ENCODE measurements at regions not wholly inside any gene's neighbourhood (a gene's known extent, or its start where the extent isn't known, plus 50 kb on each side); places are given as distances from the start of the nearest gene placed in this dataset.

DNA sequence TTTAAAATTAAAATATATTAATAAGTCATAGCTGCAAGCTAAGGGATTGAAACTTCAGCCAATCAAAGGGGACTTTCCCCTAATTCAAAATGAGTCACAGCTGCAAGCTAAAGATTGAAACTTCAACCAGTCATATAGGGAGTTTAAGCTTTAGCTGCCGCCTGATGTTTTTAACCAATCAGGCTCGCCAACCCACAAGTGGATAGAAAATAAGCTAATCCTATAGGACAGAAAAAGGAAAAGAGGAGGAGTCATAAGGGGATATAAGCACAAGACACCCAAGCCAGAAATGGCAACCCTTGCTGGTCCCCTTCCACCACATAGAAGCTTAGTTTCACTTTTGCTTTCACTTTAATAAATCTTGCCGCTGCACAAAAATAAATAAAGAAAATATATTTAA, 1154.6 kb downstream of the GALC start:
- no peaks in the 10 kb centered on the region for H3K36me3 ChIP-seq
- no peaks in the 10 kb centered on the region for H3K4me1 ChIP-seq
- no peaks in the 10 kb centered on the region for H3K9me3 ChIP-seq
- DNase-seq: no peak
- TF ChIP-seq CTCF (IDR thresholded peaks at IDR 0.05): no peak
- no peak for TF ChIP-seq POLR2A (IDR thresholded peaks at IDR 0.05)
- H3K27ac ChIP-seq: no peak overlapping the region
- 74 to 92% methylated on average over 3 of the region's 3 CpGs for WGBS, 2 donors
- intact Hi-C loops (cut with DNase I): no loop called here
- no peaks in the 10 kb centered on the region for H3K27me3 ChIP-seq
- no peak overlapping the region for H3K4me3 ChIP-seq

DNA sequence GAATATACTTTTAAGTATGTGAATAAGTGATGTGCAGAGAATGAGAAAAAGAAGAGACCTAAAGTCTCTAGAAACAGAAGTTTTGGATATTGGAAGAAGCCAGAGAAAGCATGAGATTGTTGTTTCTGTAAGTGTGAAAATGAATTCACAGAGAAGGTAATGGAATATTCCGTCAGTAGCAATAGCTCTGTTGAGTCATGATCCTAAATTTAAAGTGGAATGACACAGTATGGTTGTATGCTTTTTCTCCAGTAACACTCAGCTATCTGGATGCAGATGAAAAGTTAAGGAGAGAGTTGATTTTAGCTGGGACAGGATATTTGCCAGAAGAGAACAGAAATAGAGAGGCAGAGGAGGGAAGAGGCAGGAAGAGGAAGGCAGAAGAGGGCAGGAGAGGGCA, 1166.3 kb downstream of the GALC start:
- 36 to 48% methylated on average over 1 of the region's 1 CpG for WGBS, 2 donors

DNA sequence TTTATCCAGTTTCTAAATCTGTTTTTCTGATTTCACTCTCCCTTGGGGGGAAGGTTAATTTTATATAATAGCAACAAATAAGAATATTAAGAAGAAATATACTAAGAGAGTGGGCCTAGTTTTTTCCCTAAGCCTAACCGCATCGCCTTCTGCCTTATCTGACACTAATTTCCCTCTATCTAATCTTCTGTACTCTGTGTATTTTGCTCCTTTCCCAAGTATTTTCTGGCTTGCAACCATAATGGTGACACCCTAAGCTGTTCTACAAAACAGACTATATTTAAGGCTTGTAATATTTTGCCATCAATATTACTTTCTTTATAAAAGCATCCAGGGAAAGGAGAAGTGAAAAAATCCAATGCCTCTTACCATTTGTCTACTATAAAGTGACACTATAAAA, 1168.8 kb downstream of the GALC start:
- intact Hi-C loops (cut with DNase I): no loop called here
- TF ChIP-seq CTCF (IDR thresholded peaks at IDR 0.05) (no peak), POLR2A (IDR thresholded peaks at IDR 0.05) (no peak)
- Histone ChIP-seq H3K27ac (no peak overlapping the region), H3K4me3 (no peak overlapping the region), H3K27me3 (no peaks in the 10 kb centered on the region), H3K4me1 (no peaks in the 10 kb centered on the region), H3K36me3 (no peaks in the 10 kb centered on the region), H3K9me3 (no peaks in the 10 kb centered on the region)
- WGBS, 2 donors: 82 to 87% methylated on average over 2 of the region's 2 CpGs
- no peak for DNase-seq

More for the DNA sequence above, 1166.3 kb downstream of the GALC start:
- Histone ChIP-seq H3K36me3 (no peaks in the 10 kb centered on the region), H3K4me3 (no peak overlapping the region), H3K27me3 (no peaks in the 10 kb centered on the region), H3K27ac (no peak overlapping the region), H3K9me3 (peaks cover 0 to 8% (median 0%) of the 10 kb centered on the region in 3 donors), H3K4me1 (no peaks in the 10 kb centered on the region)
- TF ChIP-seq CTCF (IDR thresholded peaks at IDR 0.05): no peak
- no peak for TF ChIP-seq POLR2A (IDR thresholded peaks at IDR 0.05)
- intact Hi-C loops (cut with DNase I): no loop called here
- DNase-seq: no peak

- no peaks in the 10 kb centered on the region for H3K36me3 ChIP-seq
- no peaks in the 10 kb centered on the region for H3K4me1 ChIP-seq
- TF ChIP-seq CTCF (IDR thresholded peaks at IDR 0.05) (no peak), POLR2A (IDR thresholded peaks at IDR 0.05) (no peak)
- H3K9me3 ChIP-seq: no peaks in the 10 kb centered on the region
- WGBS, 2 donors: 31 to 42% methylated on average over 2 of the region's 2 CpGs
- H3K27ac ChIP-seq: no peak overlapping the region
- intact Hi-C loops (cut with DNase I): no loop called here
- no peak for DNase-seq
- no peak overlapping the region for H3K4me3 ChIP-seq
- no peaks in the 10 kb centered on the region for H3K27me3 ChIP-seq
Observed at GRCh38 chr14:86823581-86823980, 1169.4 kb downstream of the GALC start.

- no peak for DNase-seq
- Histone ChIP-seq H3K4me1 (no peaks in the 10 kb centered on the region), H3K27me3 (no peaks in the 10 kb centered on the region), H3K9me3 (peaks cover 0 to 5% (median 3%) of the 10 kb centered on the region in 3 donors), H3K36me3 (no peaks in the 10 kb centered on the region), H3K27ac (no peak overlapping the region), H3K4me3 (no peak overlapping the region)
- intact Hi-C loops (cut with DNase I): no loop called here
- TF ChIP-seq CTCF (IDR thresholded peaks at IDR 0.05) (no peak), POLR2A (IDR thresholded peaks at IDR 0.05) (no peak)
Observed at GRCh38 chr14:86815341-86815740, 1177.6 kb downstream of the GALC start.

All from esophagus squamous epithelium (tissue), 5 donors.